ENCODE measurements at regions not wholly inside any gene's neighbourhood (a gene's known extent, or its start where the extent isn't known, plus 50 kb on each side); places are given as distances from the start of the nearest gene placed in this dataset.
"Not testable (repeated sequence)": the region's sequence is repeated elsewhere in the genome, so short reads cannot be mapped to it uniquely, and the experiment has no call there.

GRCh38 chrX:147228153-147228552 is 413.6 kb upstream of the CXorf51A start:
- TF ChIP-seq JUND (IDR thresholded peaks at IDR 0.05; ENCODE audit: low read depth), result no peak
- in situ Hi-C loops (cut with HindIII; ENCODE audit: low pct_unique_long_range_greater_than_20kb, low sequenced_read_pairs), result no loop called here
- DNase-seq (ENCODE audit: low read depth in 1 of 2, low spot score in 1 of 2), result no peak

GRCh38 chrX:147226801-147227200 is 412.3 kb upstream of the CXorf51A start:
- DNase-seq (ENCODE audit: low read depth in 1 of 2, low spot score in 1 of 2), result no peak
- in situ Hi-C loops (cut with HindIII; ENCODE audit: low pct_unique_long_range_greater_than_20kb, low sequenced_read_pairs), result no loop called here
- no peak for TF ChIP-seq JUND (IDR thresholded peaks at IDR 0.05; ENCODE audit: low read depth)

GRCh38 chrX:147217334-147217733 is 402.8 kb upstream of the CXorf51A start:
- DNase-seq (ENCODE audit: low read depth in 1 of 2, low spot score in 1 of 2), result no peak
- TF ChIP-seq JUND (IDR thresholded peaks at IDR 0.05; ENCODE audit: low read depth), result no peak
- in situ Hi-C loops (cut with HindIII; ENCODE audit: low pct_unique_long_range_greater_than_20kb, low sequenced_read_pairs), result no loop called here

- in situ Hi-C loops (cut with HindIII; ENCODE audit: low pct_unique_long_range_greater_than_20kb, low sequenced_read_pairs), result not testable (repeated sequence)
- peak in 1 of 2 experiments; percentile 5 for DNase-seq (ENCODE audit: low read depth in 1 of 2, low spot score in 1 of 2)
Measured at GRCh38 chrX:147200494-147200893, 385.9 kb upstream of the CXorf51A start.

GRCh38 chrX:147191361-147191760 is 376.8 kb upstream of the CXorf51A start:
- in situ Hi-C loops (cut with HindIII; ENCODE audit: low pct_unique_long_range_greater_than_20kb, low sequenced_read_pairs), result no loop called here
- no peak for TF ChIP-seq JUND (IDR thresholded peaks at IDR 0.05; ENCODE audit: low read depth)
- DNase-seq (ENCODE audit: low read depth in 1 of 2, low spot score in 1 of 2), result no peak

- DNase-seq (ENCODE audit: low read depth in 1 of 2, low spot score in 1 of 2), result no peak
- in situ Hi-C loops (cut with HindIII; ENCODE audit: low pct_unique_long_range_greater_than_20kb, low sequenced_read_pairs), result no loop called here
- TF ChIP-seq JUND (IDR thresholded peaks at IDR 0.05; ENCODE audit: low read depth), result no peak
Measured at GRCh38 chrX:147183161-147183560, 368.6 kb upstream of the CXorf51A start.

GRCh38 chrX:147180886-147181285 is 366.3 kb upstream of the CXorf51A start:
- no peak for TF ChIP-seq JUND (IDR thresholded peaks at IDR 0.05; ENCODE audit: low read depth)
- in situ Hi-C loops (cut with HindIII; ENCODE audit: low pct_unique_long_range_greater_than_20kb, low sequenced_read_pairs), result no loop called here
- no peak for DNase-seq (ENCODE audit: low read depth in 1 of 2, low spot score in 1 of 2)

- TF ChIP-seq JUND (IDR thresholded peaks at IDR 0.05; ENCODE audit: low read depth), result no peak
- in situ Hi-C loops (cut with HindIII; ENCODE audit: low pct_unique_long_range_greater_than_20kb, low sequenced_read_pairs), result no loop called here
- peak in 1 of 2 experiments; percentile 49 for DNase-seq (ENCODE audit: low read depth in 1 of 2, low spot score in 1 of 2)
Measured at GRCh38 chrX:147179625-147180024, 365.1 kb upstream of the CXorf51A start.

- DNase-seq (ENCODE audit: low read depth in 1 of 2, low spot score in 1 of 2), result peak in 1 of 2 experiments; percentile 81
- TF ChIP-seq JUND (IDR thresholded peaks at IDR 0.05; ENCODE audit: low read depth), result no peak
- in situ Hi-C loops (cut with HindIII; ENCODE audit: low pct_unique_long_range_greater_than_20kb, low sequenced_read_pairs), result no loop called here
Measured at GRCh38 chrX:147174591-147174990, 360.0 kb upstream of the CXorf51A start.

- no peak for TF ChIP-seq JUND (IDR thresholded peaks at IDR 0.05; ENCODE audit: low read depth)
- DNase-seq (ENCODE audit: low read depth in 1 of 2, low spot score in 1 of 2), result no peak
- in situ Hi-C loops (cut with HindIII; ENCODE audit: low pct_unique_long_range_greater_than_20kb, low sequenced_read_pairs), result no loop called here
Measured at GRCh38 chrX:147173594-147173993, 359.1 kb upstream of the CXorf51A start.

- DNase-seq (ENCODE audit: low read depth in 1 of 2, low spot score in 1 of 2), result no peak
- TF ChIP-seq JUND (IDR thresholded peaks at IDR 0.05; ENCODE audit: low read depth), result no peak
- in situ Hi-C loops (cut with HindIII; ENCODE audit: low pct_unique_long_range_greater_than_20kb, low sequenced_read_pairs), result no loop called here
Measured at GRCh38 chrX:147170993-147171392, 356.4 kb upstream of the CXorf51A start.

Data from T47D (cell line).